ENCODE measurements at regions not wholly inside any gene's neighbourhood (a gene's known extent, or its start where the extent isn't known, plus 50 kb on each side); places are given as distances from the start of the nearest gene placed in this dataset.

DNA sequence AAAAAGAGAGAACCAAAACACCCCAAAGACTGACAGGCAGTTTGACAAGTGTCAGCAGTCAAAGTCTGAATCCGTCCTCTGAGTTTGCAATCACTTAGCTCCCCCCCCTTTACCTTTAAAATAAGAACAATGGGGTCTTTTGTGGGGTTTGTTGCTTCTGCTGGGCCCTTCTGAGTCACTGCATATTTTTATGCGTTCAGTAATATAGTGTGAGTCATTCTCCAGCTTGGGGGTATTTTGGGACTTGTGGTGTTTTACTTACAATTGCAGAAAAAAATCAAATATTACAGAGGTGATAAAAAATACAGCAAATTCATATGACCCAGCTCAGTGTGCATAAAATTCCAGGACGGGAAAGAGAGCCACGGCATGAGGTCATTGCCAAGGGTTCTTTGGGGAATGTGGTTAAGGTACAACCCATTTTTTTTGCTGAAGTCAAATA is 120.1 kb downstream of the CYLD start:
- Histone ChIP-seq H3K27ac (ENCODE audit: low read depth, low read length) (no peak overlapping the region), H3K9me3 (ENCODE audit: control insufficient read depth in 5 of 5, low read length in 5 of 5) (peaks cover 0 to 1% (median 0%) of the 10 kb centered on the region in 5 donors), H3K9ac (ENCODE audit: low read length in 5 of 5) (no peak overlapping the region), H3K27me3 (ENCODE audit: control insufficient read depth in 5 of 5, insufficient read depth in 4 of 5, low read length in 5 of 5) (peaks cover 0 to 4% (median 0%) of the 10 kb centered on the region in 5 donors), H3K4me3 (ENCODE audit: low read depth in 1 of 5, low read length in 5 of 5) (no peak overlapping the region), H3K36me3 (ENCODE audit: control insufficient read depth in 5 of 5, insufficient read depth in 5 of 5, low read length in 5 of 5) (no peaks in the 10 kb centered on the region), H3K4me1 (ENCODE audit: control insufficient read depth in 5 of 5, insufficient read depth in 5 of 5, low read length in 5 of 5) (no peaks in the 10 kb centered on the region)

DNA sequence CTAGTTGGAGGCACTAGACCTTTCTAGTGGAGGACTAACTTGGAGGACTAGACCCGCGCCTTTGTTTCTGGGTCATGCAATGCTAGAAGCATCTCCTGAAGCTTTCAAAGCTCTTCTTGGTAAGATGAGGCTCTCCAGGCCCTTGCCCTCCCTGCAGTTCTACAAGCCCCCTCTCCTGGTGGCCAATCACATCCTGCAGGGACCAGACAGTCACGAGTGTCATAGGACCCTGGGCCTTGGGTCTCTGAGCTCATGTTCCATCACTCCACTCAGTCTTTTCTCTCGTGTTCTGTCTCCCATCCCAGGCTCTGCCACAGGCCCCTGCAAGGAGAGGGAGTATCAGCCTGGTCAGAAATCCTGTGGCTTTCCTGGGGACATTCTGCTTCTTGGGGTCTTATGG is 119.6 kb downstream of the CYLD start:
- no peaks in the 10 kb centered on the region for H3K4me1 ChIP-seq (ENCODE audit: control insufficient read depth in 5 of 5, insufficient read depth in 5 of 5, low read length in 5 of 5)
- H3K9ac ChIP-seq (ENCODE audit: low read length in 5 of 5) = no peak overlapping the region
- peaks cover 0 to 4% (median 0%) of the 10 kb centered on the region in 5 donors for H3K27me3 ChIP-seq (ENCODE audit: control insufficient read depth in 5 of 5, insufficient read depth in 4 of 5, low read length in 5 of 5)
- H3K4me3 ChIP-seq (ENCODE audit: low read depth in 1 of 5, low read length in 5 of 5) = no peak overlapping the region
- peaks cover 0 to 7% (median 3%) of the 10 kb centered on the region in 5 donors for H3K9me3 ChIP-seq (ENCODE audit: control insufficient read depth in 5 of 5, low read length in 5 of 5)
- no peaks in the 10 kb centered on the region for H3K36me3 ChIP-seq (ENCODE audit: control insufficient read depth in 5 of 5, insufficient read depth in 5 of 5, low read length in 5 of 5)
- H3K27ac ChIP-seq (ENCODE audit: low read depth, low read length) = no peak overlapping the region

DNA sequence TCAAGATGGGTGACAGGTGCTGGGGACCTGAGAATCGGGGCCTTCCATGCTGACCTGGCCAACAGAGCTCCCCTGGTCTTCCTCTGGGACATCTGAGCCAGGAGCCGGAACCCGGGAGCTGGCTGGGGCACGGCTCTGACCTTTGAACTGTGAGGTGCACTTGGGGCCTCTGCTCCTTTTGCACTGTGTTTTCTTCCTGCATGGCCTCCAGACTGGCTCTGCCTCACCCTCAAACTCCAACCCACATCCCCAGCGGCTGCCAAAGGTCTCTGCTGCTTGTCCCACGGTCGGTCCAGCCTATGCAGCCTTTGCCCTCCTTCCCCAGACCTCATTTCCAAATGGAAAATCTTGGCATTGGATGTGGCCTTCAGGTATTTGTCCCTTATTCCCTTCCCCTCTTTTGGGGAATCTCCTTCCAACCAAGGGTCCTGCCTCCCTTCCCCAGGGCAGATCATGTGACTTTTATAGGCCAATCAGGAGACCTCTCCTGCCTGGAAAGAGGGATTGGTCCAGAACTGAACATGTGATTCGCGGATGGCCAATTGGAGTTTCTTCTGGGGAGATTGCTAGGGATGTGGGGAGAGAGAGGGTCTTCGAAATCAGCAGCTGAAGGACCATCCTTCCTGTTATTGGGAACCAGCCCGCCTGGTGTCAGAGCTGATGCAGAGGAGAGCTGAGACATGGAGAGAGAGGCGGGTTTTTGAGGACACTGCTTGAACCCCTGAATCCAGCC is 117.9 kb downstream of the CYLD start:
- H3K4me1 ChIP-seq (ENCODE audit: control insufficient read depth in 5 of 5, insufficient read depth in 5 of 5, low read length in 5 of 5) = no peaks in the 10 kb centered on the region
- H3K4me3 ChIP-seq (ENCODE audit: low read depth in 1 of 5, low read length in 5 of 5) = no peak overlapping the region
- no peak overlapping the region for H3K27ac ChIP-seq (ENCODE audit: low read depth, low read length)
- peaks cover 0 to 4% (median 0%) of the 10 kb centered on the region in 5 donors for H3K27me3 ChIP-seq (ENCODE audit: control insufficient read depth in 5 of 5, insufficient read depth in 4 of 5, low read length in 5 of 5)
- H3K9me3 ChIP-seq (ENCODE audit: control insufficient read depth in 5 of 5, low read length in 5 of 5) = peaks cover 0 to 10% (median 3%) of the 10 kb centered on the region in 5 donors
- H3K36me3 ChIP-seq (ENCODE audit: control insufficient read depth in 5 of 5, insufficient read depth in 5 of 5, low read length in 5 of 5) = no peaks in the 10 kb centered on the region
- H3K9ac ChIP-seq (ENCODE audit: low read length in 5 of 5) = no peak overlapping the region

GRCh38 chr16:50858877-50859627 is 117.2 kb downstream of the CYLD start:
- H3K4me3 ChIP-seq (ENCODE audit: low read depth in 1 of 5, low read length in 5 of 5) = no peak overlapping the region
- H3K36me3 ChIP-seq (ENCODE audit: control insufficient read depth in 5 of 5, insufficient read depth in 5 of 5, low read length in 5 of 5) = no peaks in the 10 kb centered on the region
- H3K27me3 ChIP-seq (ENCODE audit: control insufficient read depth in 5 of 5, insufficient read depth in 4 of 5, low read length in 5 of 5) = peaks cover 0 to 4% (median 0%) of the 10 kb centered on the region in 5 donors
- peaks cover 0 to 10% (median 3%) of the 10 kb centered on the region in 5 donors for H3K9me3 ChIP-seq (ENCODE audit: control insufficient read depth in 5 of 5, low read length in 5 of 5)
- H3K4me1 ChIP-seq (ENCODE audit: control insufficient read depth in 5 of 5, insufficient read depth in 5 of 5, low read length in 5 of 5) = no peaks in the 10 kb centered on the region
- H3K27ac ChIP-seq (ENCODE audit: low read depth, low read length) = no peak overlapping the region
- H3K9ac ChIP-seq (ENCODE audit: low read length in 5 of 5) = no peak overlapping the region

DNA sequence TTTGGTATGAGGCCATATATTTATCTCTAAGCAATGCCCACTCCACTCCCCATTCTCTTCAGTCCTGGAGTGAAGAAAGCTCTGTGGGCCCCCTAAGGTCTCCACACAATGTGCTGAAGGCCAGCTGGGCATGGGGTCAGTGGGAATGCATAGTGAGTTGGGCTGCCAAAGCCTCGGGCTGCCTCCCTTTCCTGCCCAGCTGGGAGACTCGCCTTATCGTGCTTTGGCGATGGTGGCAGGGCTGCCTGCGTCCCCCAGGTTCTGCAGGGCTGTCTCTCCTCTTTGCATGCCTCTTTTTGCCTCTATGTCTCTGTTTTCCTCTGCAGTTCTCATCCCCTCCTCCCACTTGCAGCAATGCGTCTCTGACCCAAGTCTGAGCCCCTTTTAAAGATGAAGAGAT is 116.5 kb downstream of the CYLD start:
- Histone ChIP-seq H3K27me3 (ENCODE audit: control insufficient read depth in 5 of 5, insufficient read depth in 4 of 5, low read length in 5 of 5) (peaks cover 0 to 4% (median 0%) of the 10 kb centered on the region in 5 donors), H3K27ac (ENCODE audit: low read depth, low read length) (no peak overlapping the region), H3K36me3 (ENCODE audit: control insufficient read depth in 5 of 5, insufficient read depth in 5 of 5, low read length in 5 of 5) (no peaks in the 10 kb centered on the region), H3K4me3 (ENCODE audit: low read depth in 1 of 5, low read length in 5 of 5) (no peak overlapping the region), H3K4me1 (ENCODE audit: control insufficient read depth in 5 of 5, insufficient read depth in 5 of 5, low read length in 5 of 5) (no peaks in the 10 kb centered on the region), H3K9me3 (ENCODE audit: control insufficient read depth in 5 of 5, low read length in 5 of 5) (peaks cover 0 to 13% (median 3%) of the 10 kb centered on the region in 5 donors), H3K9ac (ENCODE audit: low read length in 5 of 5) (no peak overlapping the region)

- H3K9ac ChIP-seq (ENCODE audit: low read length in 5 of 5) = no peak overlapping the region
- H3K9me3 ChIP-seq (ENCODE audit: control insufficient read depth in 5 of 5, low read length in 5 of 5) = peaks cover 0 to 13% (median 3%) of the 10 kb centered on the region in 5 donors
- no peaks in the 10 kb centered on the region for H3K4me1 ChIP-seq (ENCODE audit: control insufficient read depth in 5 of 5, insufficient read depth in 5 of 5, low read length in 5 of 5)
- H3K27ac ChIP-seq (ENCODE audit: low read depth, low read length) = no peak overlapping the region
- H3K36me3 ChIP-seq (ENCODE audit: control insufficient read depth in 5 of 5, insufficient read depth in 5 of 5, low read length in 5 of 5) = no peaks in the 10 kb centered on the region
- H3K4me3 ChIP-seq (ENCODE audit: low read depth in 1 of 5, low read length in 5 of 5) = no peak overlapping the region
- H3K27me3 ChIP-seq (ENCODE audit: control insufficient read depth in 5 of 5, insufficient read depth in 4 of 5, low read length in 5 of 5) = peaks cover 0 to 4% (median 0%) of the 10 kb centered on the region in 5 donors
Measured at GRCh38 chr16:50857881-50858280, 116.0 kb downstream of the CYLD start.

GRCh38 chr16:50856991-50857390 is 115.1 kb downstream of the CYLD start:
- Histone ChIP-seq H3K27me3 (ENCODE audit: control insufficient read depth in 5 of 5, insufficient read depth in 4 of 5, low read length in 5 of 5) (peaks cover 0 to 4% (median 0%) of the 10 kb centered on the region in 5 donors), H3K9me3 (ENCODE audit: control insufficient read depth in 5 of 5, low read length in 5 of 5) (peaks cover 0 to 13% (median 3%) of the 10 kb centered on the region in 5 donors), H3K4me3 (ENCODE audit: low read depth in 1 of 5, low read length in 5 of 5) (no peak overlapping the region), H3K9ac (ENCODE audit: low read length in 5 of 5) (no peak overlapping the region), H3K27ac (ENCODE audit: low read depth, low read length) (no peak overlapping the region), H3K36me3 (ENCODE audit: control insufficient read depth in 5 of 5, insufficient read depth in 5 of 5, low read length in 5 of 5) (no peaks in the 10 kb centered on the region), H3K4me1 (ENCODE audit: control insufficient read depth in 5 of 5, insufficient read depth in 5 of 5, low read length in 5 of 5) (no peaks in the 10 kb centered on the region)

- no peak overlapping the region for H3K27ac ChIP-seq (ENCODE audit: low read depth, low read length)
- no peak overlapping the region for H3K4me3 ChIP-seq (ENCODE audit: low read depth in 1 of 5, low read length in 5 of 5)
- H3K9me3 ChIP-seq (ENCODE audit: control insufficient read depth in 5 of 5, low read length in 5 of 5) = peaks cover 0 to 13% (median 3%) of the 10 kb centered on the region in 5 donors
- H3K4me1 ChIP-seq (ENCODE audit: control insufficient read depth in 5 of 5, insufficient read depth in 5 of 5, low read length in 5 of 5) = no peaks in the 10 kb centered on the region
- H3K9ac ChIP-seq (ENCODE audit: low read length in 5 of 5) = no peak overlapping the region
- peaks cover 0 to 4% (median 0%) of the 10 kb centered on the region in 5 donors for H3K27me3 ChIP-seq (ENCODE audit: control insufficient read depth in 5 of 5, insufficient read depth in 4 of 5, low read length in 5 of 5)
- H3K36me3 ChIP-seq (ENCODE audit: control insufficient read depth in 5 of 5, insufficient read depth in 5 of 5, low read length in 5 of 5) = no peaks in the 10 kb centered on the region
Measured at GRCh38 chr16:50853329-50853728, 111.4 kb downstream of the CYLD start.
